Islet precursor cell (in vitro differentiated cells): ENCODE measurements at regions not wholly inside any gene's neighbourhood (a gene's known extent, or its start where the extent isn't known, plus 50 kb on each side); places are given as distances from the start of the nearest gene placed in this dataset.
A peak's percentile ranks its signal among the peaks of the same experiment; 100 is the strongest.
"Not testable (repeated sequence)": the region's sequence is repeated elsewhere in the genome, so short reads cannot be mapped to it uniquely, and the experiment has no call there.

Experiments used
- DNase-seq: peaks from one replicate; pipeline ENCODE4 v3.0.0-alpha.2; 2018

DNA sequence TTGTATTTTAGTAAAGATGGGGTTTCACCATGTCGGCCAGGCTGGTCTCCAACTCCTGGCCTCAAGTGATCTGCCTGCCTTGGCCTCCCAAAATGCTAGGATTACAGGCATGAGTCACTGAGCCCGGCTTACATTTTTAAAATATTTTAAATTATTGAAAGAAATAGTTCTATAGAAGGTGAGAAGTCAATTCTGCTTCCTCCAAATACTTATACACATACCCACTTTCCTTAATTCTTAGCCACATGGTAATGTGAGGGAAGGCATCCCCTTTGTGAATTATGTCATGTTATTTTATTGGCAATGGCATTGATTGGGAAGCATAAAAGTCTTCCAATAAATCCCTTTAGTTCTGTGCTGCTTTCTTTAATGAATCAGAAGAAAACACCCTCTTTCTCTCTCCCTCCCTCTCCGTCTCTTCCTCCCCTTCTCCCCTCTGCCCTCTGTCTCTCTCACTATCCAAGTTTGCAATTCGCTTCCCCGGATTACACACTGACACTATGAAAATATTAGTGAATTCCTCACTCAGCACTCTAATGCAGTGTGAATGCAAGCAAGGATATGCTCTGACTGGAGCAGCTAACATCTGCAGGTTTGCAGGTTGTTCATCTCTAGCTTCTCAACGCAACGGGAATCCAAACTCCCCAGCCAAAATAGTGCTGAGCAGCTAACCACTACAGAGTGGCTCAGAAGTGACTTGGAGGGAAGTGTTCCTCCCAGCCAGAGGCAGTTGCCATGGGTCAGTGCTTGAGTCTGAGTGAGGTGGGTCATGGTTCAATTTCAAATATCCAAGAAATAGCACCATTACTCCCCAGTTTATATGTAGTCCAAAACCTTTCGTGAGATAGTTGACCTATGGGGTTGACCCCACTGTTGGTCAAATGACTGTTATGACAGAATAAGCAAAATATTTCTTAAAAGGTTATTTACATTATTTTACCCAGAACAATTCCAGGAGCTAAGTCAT is 77.8 kb upstream of the CD55 start:
- no peak for DNase-seq

- no peak for DNase-seq
Measured at GRCh38 chr1:207244409-207244801, 77.1 kb upstream of the CD55 start.

- no peak for DNase-seq
Measured at GRCh38 chr1:207245124-207245523, 76.4 kb upstream of the CD55 start.

GRCh38 chr1:207248544-207249198 is 72.8 kb upstream of the CD55 start:
- DNase-seq: no peak

DNA sequence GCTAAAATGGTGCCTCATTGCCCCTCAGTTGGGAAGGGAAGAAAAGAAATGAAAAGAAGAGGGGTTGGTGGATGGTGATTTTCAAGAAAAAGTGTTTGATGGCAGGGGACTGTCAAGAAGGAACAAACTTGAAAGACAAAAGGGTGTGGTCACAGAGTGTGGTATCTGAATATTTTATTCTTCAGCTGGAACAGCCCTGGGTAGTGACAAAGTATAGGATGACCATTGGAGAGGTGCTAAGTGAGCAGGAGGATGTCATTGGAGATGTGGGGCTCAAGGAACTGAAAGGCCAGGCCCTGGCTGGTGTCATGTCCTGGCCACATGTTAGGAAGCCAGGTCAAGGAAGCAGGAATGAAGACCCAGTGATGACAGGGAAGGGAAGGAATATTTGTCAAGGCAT is 71.0 kb upstream of the CD55 start:
- DNase-seq: no peak

DNA sequence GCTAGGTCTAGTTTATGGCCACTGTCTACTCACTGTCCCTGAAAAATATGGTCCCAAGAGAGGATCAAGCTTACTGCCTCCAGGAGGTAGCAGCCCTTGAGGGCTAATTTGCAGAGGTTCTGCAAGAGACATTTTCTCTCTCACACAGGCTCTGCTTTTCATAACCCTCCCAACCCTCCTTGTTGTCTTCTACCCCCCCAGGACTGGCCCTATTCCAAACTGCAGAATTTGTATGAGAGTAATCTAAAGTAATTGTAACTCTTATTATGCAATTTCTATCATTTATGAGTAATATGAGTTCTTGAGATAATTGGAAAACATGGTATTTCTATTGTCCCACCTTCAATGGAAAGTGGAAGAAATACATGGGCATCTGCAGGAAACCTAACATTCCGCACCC is 70.4 kb upstream of the CD55 start:
- DNase-seq: no peak

DNA sequence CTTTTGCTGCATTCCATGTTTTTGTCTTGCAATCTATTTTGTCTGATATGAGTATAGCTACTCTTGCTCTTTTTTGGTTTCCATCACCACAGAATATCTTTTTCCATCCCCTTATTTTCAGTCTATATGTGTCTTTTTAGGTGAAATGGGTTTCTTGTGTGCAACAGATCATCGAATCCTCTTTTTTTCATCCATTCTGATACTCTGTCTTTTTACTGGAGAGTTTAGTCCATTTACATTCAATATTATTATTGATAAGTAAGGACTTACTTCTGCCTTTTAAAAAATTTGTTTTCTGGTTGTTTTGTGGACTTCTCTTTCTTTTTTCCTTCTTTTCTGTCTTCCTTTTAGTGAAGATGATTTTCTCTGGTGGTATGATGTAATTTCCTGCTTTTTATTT is 64.6 kb upstream of the CD55 start:
- no peak for DNase-seq

DNA sequence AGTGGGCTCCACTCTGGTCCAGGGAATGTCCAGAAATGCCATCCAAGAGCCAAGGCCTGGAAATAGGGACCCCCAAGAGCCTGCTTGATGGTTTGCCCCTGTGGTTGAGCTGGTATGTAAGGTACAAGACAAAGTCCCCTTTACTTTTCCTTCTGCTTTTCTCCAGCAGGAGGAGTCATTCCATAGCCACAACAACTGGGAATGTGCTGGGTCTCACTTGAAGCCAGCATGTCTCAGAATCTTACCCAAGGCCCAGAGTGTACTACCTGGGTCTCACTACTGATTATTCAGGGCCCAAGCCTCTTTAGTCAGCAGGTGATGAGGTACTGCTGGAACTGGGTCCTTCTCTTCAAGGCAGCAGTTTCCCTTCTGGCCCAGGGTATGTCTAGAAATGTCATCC is 62.1 kb upstream of the CD55 start:
- peak; percentile 56 for DNase-seq

DNA sequence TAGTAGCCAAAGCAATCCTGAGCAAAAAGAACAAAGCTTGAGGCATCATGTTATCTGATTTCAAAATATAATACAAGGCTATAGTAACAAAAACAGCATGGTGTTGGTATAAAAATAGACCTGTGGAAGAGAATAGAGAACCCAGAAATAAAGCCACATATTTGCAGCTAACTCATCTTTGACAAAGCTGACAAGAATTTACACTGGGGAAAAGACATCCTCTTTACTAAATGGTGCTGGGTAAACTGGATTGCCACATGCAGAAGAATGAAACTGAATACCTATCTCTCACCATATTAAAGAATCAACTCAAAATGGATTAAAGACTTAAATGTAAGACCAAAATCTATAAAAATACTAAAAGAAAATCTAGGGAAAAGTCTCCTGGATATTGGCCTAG is 59.5 kb upstream of the CD55 start:
- no peak for DNase-seq

DNA sequence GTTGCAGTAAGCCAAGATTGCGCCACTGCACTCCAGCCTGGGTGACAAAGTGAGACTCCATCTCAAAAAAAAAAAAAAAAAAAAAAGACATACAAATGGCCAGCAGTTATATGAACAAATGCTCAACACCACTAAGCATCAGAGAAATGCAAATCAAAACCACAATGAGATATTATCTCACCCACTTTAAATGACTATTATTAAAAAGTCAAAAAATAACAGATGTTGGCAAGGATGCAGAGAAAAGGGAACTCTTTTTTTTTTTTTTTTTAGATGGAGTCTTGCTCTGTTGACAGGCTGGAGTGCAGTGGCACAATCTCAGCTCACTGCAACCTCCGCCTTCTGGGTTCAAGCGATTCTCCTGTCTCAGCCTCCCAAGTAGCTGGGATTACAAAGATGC is 58.6 kb upstream of the CD55 start:
- not testable (repeated sequence) for DNase-seq

- no peak for DNase-seq
Measured at GRCh38 chr1:207264663-207265252, 56.7 kb upstream of the CD55 start.

- DNase-seq: no peak
Measured at GRCh38 chr1:207268337-207268736, 53.1 kb upstream of the CD55 start.

- DNase-seq: no peak
Measured at GRCh38 chr1:207268753-207269511, 52.5 kb upstream of the CD55 start.
